Neutrophil (primary cell): ENCODE measurements at regions not wholly inside any gene's neighbourhood (a gene's known extent, or its start where the extent isn't known, plus 50 kb on each side); places are given as distances from the start of the nearest gene placed in this dataset.

Experiments used
- H3K27ac ChIP-seq: fragments of 200-600 bp; sonication (generic); 2 replicates; pipeline ENCODE4 v1.5.1; 2016; ENCODE audit warnings: mild to moderate bottlenecking, moderate library complexity
- H3K27me3 ChIP-seq: fragments of 200-600 bp; sonication (generic); 2 replicates; pipeline ENCODE4 v1.6.0; 2016; ENCODE audit warnings: mild to moderate bottlenecking
- H3K36me3 ChIP-seq: fragments of 200-600 bp; sonication (generic); 2 replicates; pipeline ENCODE4 v1.5.1; 2017
- H3K4me1 ChIP-seq, 2 experiments: fragments of 200-600 bp in 1 of 2; sonication (generic) in 1 of 2; 1 replicate in 1 of 2; 2 replicates in 1 of 2; pipeline versions ENCODE4 v1.5.1 to v1.6.1; 2013 to 2016; ENCODE audit warnings: low read depth in 1 of 2, low read length in 1 of 2, mild to moderate bottlenecking in 1 of 2, moderate library complexity in 1 of 2; ENCODE audit not compliant: control insufficient read depth in 1 of 2, insufficient read depth in 1 of 2
- H3K4me3 ChIP-seq, 2 experiments: fragments of 200-600 bp in 1 of 2; sonication (generic) in 1 of 2; 1 replicate in 1 of 2; 2 replicates in 1 of 2; pipeline ENCODE4 v1.5.1; 2013 to 2016; ENCODE audit warnings: low read depth in 1 of 2, low read length in 1 of 2, mild to moderate bottlenecking in 1 of 2, moderate library complexity in 1 of 2
- H3K9me3 ChIP-seq: fragments of 200-600 bp; sonication (generic); 2 replicates; pipeline ENCODE4 v1.5.1; 2016
- CTCF ChIP-seq: fragments of 200-600 bp; sonication (generic); IDR thresholded peaks from 2 replicates; pipeline ENCODE4 v1.5.1; 2016; ENCODE audit warnings: antibody characterized with exemption

GRCh38 chr7:131096267-131096927, 231.3 kb upstream of the MKLN1 start:
- Histone ChIP-seq H3K9me3 (no peaks in the 10 kb centered on the region), H3K4me1 (peaks cover 2 to 4% of the 10 kb centered on the region in 2 experiments), H3K4me3 (no peak overlapping the region), H3K36me3 (peaks cover 62% of the 10 kb centered on the region), H3K27me3 (no peaks in the 10 kb centered on the region), H3K27ac (no peak overlapping the region)
- no peak for TF ChIP-seq CTCF

DNA sequence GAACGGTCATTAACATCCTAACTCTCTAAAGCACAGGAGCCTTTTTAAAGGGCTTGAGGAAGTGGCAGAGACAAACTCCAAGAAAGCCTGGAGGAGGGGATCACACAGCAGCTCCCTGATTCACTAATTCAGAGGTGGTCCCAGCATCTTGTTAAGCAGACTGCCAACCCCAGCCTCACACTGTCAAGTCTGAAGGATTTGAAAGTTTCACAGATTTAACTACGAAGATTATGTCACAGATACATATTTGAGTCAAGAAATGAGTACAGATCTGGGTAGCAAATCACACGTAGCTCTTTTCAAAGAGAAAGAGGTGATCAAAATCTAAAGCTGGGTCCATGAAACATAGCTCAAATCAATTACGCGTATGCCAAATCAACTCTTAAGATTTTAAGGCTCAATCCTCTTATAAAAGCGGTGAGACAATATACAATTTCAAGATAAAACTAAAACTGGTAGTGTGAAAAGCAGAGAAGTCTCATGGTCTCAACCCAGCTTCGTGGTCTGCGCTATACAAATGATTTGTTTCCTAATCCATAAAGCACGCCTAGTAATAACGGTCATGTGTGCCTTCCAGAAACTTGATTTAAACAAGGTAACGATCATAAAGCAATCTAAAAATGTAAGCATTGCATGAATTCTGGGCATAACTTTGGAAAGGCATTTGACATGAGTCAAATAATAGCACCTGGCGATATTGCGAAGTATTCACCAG, 229.9 kb upstream of the MKLN1 start:
- no peaks in the 10 kb centered on the region for H3K4me1 ChIP-seq

GRCh38 chr7:131098527-131098926, 229.1 kb upstream of the MKLN1 start:
- Histone ChIP-seq H3K4me3 (no peak overlapping the region), H3K9me3 (no peaks in the 10 kb centered on the region), H3K27me3 (no peaks in the 10 kb centered on the region), H3K4me1 (peaks cover 0 to 2% of the 10 kb centered on the region in 2 experiments), H3K36me3 (peaks cover 71% of the 10 kb centered on the region), H3K27ac (no peak overlapping the region)
- no peak for TF ChIP-seq CTCF

More for the DNA sequence above, 229.9 kb upstream of the MKLN1 start:
- no peaks in the 10 kb centered on the region for H3K27me3 ChIP-seq
- no peaks in the 10 kb centered on the region for H3K9me3 ChIP-seq
- peaks cover 71% of the 10 kb centered on the region for H3K36me3 ChIP-seq
- H3K4me3 ChIP-seq: no peak overlapping the region
- H3K27ac ChIP-seq: no peak overlapping the region
- TF ChIP-seq CTCF: no peak

GRCh38 chr7:131100357-131101054, 227.2 kb upstream of the MKLN1 start:
- no peaks in the 10 kb centered on the region for H3K27me3 ChIP-seq
- no peak overlapping the region for H3K27ac ChIP-seq
- H3K9me3 ChIP-seq: no peaks in the 10 kb centered on the region
- peaks cover 72% of the 10 kb centered on the region for H3K36me3 ChIP-seq
- no peak for TF ChIP-seq CTCF
- H3K4me1 ChIP-seq: peaks cover 16 to 22% of the 10 kb centered on the region in 2 experiments
- H3K4me3 ChIP-seq: no peak overlapping the region

DNA sequence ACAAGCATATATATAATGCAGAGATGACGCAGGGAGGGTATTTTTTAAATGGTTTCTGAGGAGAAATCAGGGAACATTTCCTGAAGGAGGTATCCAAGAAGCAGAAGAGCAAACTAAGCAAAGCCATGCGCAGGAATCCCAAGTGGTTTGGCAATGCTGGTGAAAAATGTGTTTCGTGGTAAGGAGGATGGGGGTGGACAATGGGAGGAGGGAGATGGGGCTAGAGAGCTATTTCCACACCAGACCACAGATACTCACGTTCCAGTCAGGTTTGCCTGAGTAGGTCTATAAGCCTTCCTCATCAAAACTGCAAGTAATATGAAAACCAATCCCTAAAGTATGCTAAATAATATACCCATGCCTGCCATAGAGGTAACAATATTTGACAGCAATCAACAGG, 223.7 kb upstream of the MKLN1 start:
- no peaks in the 10 kb centered on the region for H3K9me3 ChIP-seq
- peaks cover 57% of the 10 kb centered on the region for H3K36me3 ChIP-seq
- no peaks in the 10 kb centered on the region for H3K27me3 ChIP-seq
- H3K4me3 ChIP-seq: peak overlapping the region in 1 of 2 experiments; percentile 68
- H3K27ac ChIP-seq: peak overlapping the region; percentile 17
- no peak for TF ChIP-seq CTCF
- H3K4me1 ChIP-seq: peaks cover 28% of the 10 kb centered on the region in 2 experiments
